SW480 (cell line): ENCODE measurements at regions not wholly inside any gene's neighbourhood (a gene's known extent, or its start where the extent isn't known, plus 50 kb on each side); places are given as distances from the start of the nearest gene placed in this dataset.
A peak's percentile ranks its signal among the peaks of the same experiment; 100 is the strongest.
"Not testable (repeated sequence)": the region's sequence is repeated elsewhere in the genome, so short reads cannot be mapped to it uniquely, and the experiment has no call there.

Experiments
- DNase-seq: peaks from one replicate; pipeline ENCODE4 v3.0.0-alpha.2; 2016; ENCODE audit warnings: low spot score

GRCh38 chr4:77510367-77510766 lies 95.3 kb upstream of the CXCL13 start:
- DNase-seq, result no peak

- no peak for DNase-seq
Measured at GRCh38 chr4:77525538-77525937, 80.1 kb upstream of the CXCL13 start.

GRCh38 chr4:77527900-77528299 lies 77.7 kb upstream of the CXCL13 start:
- not testable (repeated sequence) for DNase-seq

GRCh38 chr4:77538144-77538543 lies 67.5 kb upstream of the CXCL13 start:
- peak; percentile 74 for DNase-seq

GRCh38 chr4:77538574-77539157 lies 67.0 kb upstream of the CXCL13 start:
- peak; percentile 67 for DNase-seq
